Caco-2 (cell line): ENCODE measurements at regions not wholly inside any gene's neighbourhood (a gene's known extent, or its start where the extent isn't known, plus 50 kb on each side); places are given as distances from the start of the nearest gene placed in this dataset.

ENCODE experiments used
- BruUV-seq: library from RNA; stranded (reverse); fragments of 400-500 nt; replicated peaks from 2 replicates; lab custom pipeline; 2021; lab: Mats Ljungman, UMichigan
- CTCF ChIA-PET: fragments of 300-600 bp; sonication (Branson Sonifier 250); formaldehyde crosslinking; loops from one replicate; lab custom pipeline; 2022; ENCODE audit warnings: antibody characterized with exemption; lab: Charles Lee
- POLR2A ChIA-PET: fragments of 300-600 bp; sonication (Branson Sonifier 250); formaldehyde crosslinking; loops from one replicate; lab custom pipeline; 2022; ENCODE audit warnings: antibody characterized with exemption; lab: Charles Lee
- DNase-seq, 2 experiments: peaks; one replicate each; pipeline versions ENCODE4 v3.0.0 to v3.0.0-alpha.2; 2020 to 2022
- H3K27me3 ChIP-seq: replicated peaks from 2 replicates; pipeline ENCODE4 v1.6.0; 2011; ENCODE audit warnings: low read length; ENCODE audit not compliant: control insufficient read depth, insufficient read depth
- H3K36me3 ChIP-seq: 2 replicates; pipeline ENCODE4 v1.5.1; 2011; ENCODE audit warnings: low read length; ENCODE audit not compliant: control insufficient read depth, insufficient read depth
- H3K4me1 ChIP-seq: fragments of 250-450 bp; sonication (Bioruptor Pico); 2 replicates; pipeline ENCODE4 v1.5.1; 2020; ENCODE audit warnings: mild to moderate bottlenecking
- H3K4me3 ChIP-seq: 2 replicates; pipeline ENCODE4 v1.5.1; 2011; ENCODE audit warnings: low read depth, mild to moderate bottlenecking, control low read depth, low read length
- H3K9me3 ChIP-seq: fragments of 250-450 bp; sonication (Bioruptor Pico); 2 replicates; pipeline ENCODE4 v1.5.1; 2020; ENCODE audit warnings: mild to moderate bottlenecking, moderate library complexity
- H3K27ac Mint-ChIP-seq: one replicate; pipeline ENCODE4 v1.8.0; 2022; ENCODE audit warnings: mixed read lengths; ENCODE audit not compliant: unreplicated experiment
- H3K27me3 Mint-ChIP-seq: one replicate; pipeline ENCODE4 v1.8.0; 2022; ENCODE audit warnings: mixed read lengths; ENCODE audit not compliant: insufficient read depth, unreplicated experiment
- H3K36me3 Mint-ChIP-seq: one replicate; pipeline ENCODE4 v1.8.0; 2022; ENCODE audit warnings: mild to moderate bottlenecking, mixed read lengths; ENCODE audit not compliant: insufficient read depth, unreplicated experiment
- H3K4me1 Mint-ChIP-seq: one replicate; pipeline ENCODE4 v1.8.0; 2022; ENCODE audit warnings: low read depth, mixed read lengths; ENCODE audit not compliant: unreplicated experiment
- H3K4me3 Mint-ChIP-seq: one replicate; pipeline ENCODE4 v1.8.0; 2022; ENCODE audit warnings: mild to moderate bottlenecking, moderate library complexity, mixed read lengths; ENCODE audit not compliant: unreplicated experiment
- H3K9me3 Mint-ChIP-seq: one replicate; pipeline ENCODE4 v1.8.0; 2022; ENCODE audit warnings: mixed read lengths; ENCODE audit not compliant: unreplicated experiment
- CTCF ChIP-seq, 2 experiments: fragments of 200-600 bp in 1 of 2; IDR thresholded peaks; 1 replicate in 1 of 2; 2 replicates in 1 of 2; pipeline versions ENCODE4 v1.5.1 to v1.8.0; 2011 to 2022; ENCODE audit warnings: antibody characterized with exemption in 1 of 2, control low read depth in 1 of 2, inconsistent platforms in 1 of 2, low read depth in 1 of 2, low read length in 1 of 2, mild to moderate bottlenecking in 1 of 2, moderate library complexity in 1 of 2; ENCODE audit not compliant: insufficient read depth in 1 of 2, severe bottlenecking in 1 of 2, unreplicated experiment in 1 of 2
- intact Hi-C: fragments of 100-400 bp; cut with micrococcal nuclease; formaldehyde crosslinking; loops from one replicate; pipeline ENCODE4 v1.10.0; 2022; ENCODE audit not compliant: unreplicated experiment

GRCh38 chr1:219495737-219496408 is 117.0 kb downstream of the ZC3H11B start:
- Mint-ChIP-seq H3K27ac (no peak overlapping the region), H3K4me3 (no peak overlapping the region), H3K36me3 (no peaks in the 10 kb centered on the region), H3K27me3 (no peaks in the 10 kb centered on the region), H3K4me1 (no peaks in the 10 kb centered on the region), H3K9me3 (no peaks in the 10 kb centered on the region)
- Histone ChIP-seq H3K4me3 (no peak overlapping the region), H3K27me3 (no peaks in the 10 kb centered on the region), H3K4me1 (no peaks in the 10 kb centered on the region), H3K36me3 (no peaks in the 10 kb centered on the region), H3K9me3 (no peaks in the 10 kb centered on the region)
- CTCF ChIA-PET, result no interaction called here
- POLR2A ChIA-PET, result no interaction called here
- no TSS peak for BruUV-seq
- intact Hi-C loops, result no loop called here
- no peak for DNase-seq
- TF ChIP-seq CTCF (IDR thresholded peaks at IDR 0.05; ENCODE audit: insufficient read depth in 1 of 2, low read depth in 1 of 2, low read length in 1 of 2, severe bottlenecking in 1 of 2, unreplicated experiment in 1 of 2), result no peak

- H3K27me3 ChIP-seq, result no peaks in the 10 kb centered on the region
- H3K27me3 Mint-ChIP-seq, result no peaks in the 10 kb centered on the region
- H3K9me3 ChIP-seq, result no peaks in the 10 kb centered on the region
- no peaks in the 10 kb centered on the region for H3K4me1 Mint-ChIP-seq
- intact Hi-C loops, result no loop called here
- ChIA-PET CTCF (no interaction called here), POLR2A (no interaction called here)
- no peak for TF ChIP-seq CTCF (IDR thresholded peaks at IDR 0.05; ENCODE audit: insufficient read depth in 1 of 2, low read depth in 1 of 2, low read length in 1 of 2, severe bottlenecking in 1 of 2, unreplicated experiment in 1 of 2)
- no peak overlapping the region for H3K27ac Mint-ChIP-seq
- H3K36me3 Mint-ChIP-seq, result no peaks in the 10 kb centered on the region
- no peaks in the 10 kb centered on the region for H3K36me3 ChIP-seq
- no peak for DNase-seq
- no peak overlapping the region for H3K4me3 ChIP-seq
- no peak overlapping the region for H3K4me3 Mint-ChIP-seq
- no peaks in the 10 kb centered on the region for H3K9me3 Mint-ChIP-seq
- H3K4me1 ChIP-seq, result no peaks in the 10 kb centered on the region
- BruUV-seq, result no TSS peak
Measured at GRCh38 chr1:219492717-219493116, 120.2 kb downstream of the ZC3H11B start.

GRCh38 chr1:219490566-219490965 is 122.3 kb downstream of the ZC3H11B start:
- Histone ChIP-seq H3K27me3 (no peaks in the 10 kb centered on the region), H3K36me3 (no peaks in the 10 kb centered on the region), H3K4me1 (no peaks in the 10 kb centered on the region), H3K9me3 (no peaks in the 10 kb centered on the region), H3K4me3 (no peak overlapping the region)
- Mint-ChIP-seq H3K27me3 (no peaks in the 10 kb centered on the region), H3K27ac (no peak overlapping the region), H3K36me3 (no peaks in the 10 kb centered on the region), H3K9me3 (no peaks in the 10 kb centered on the region), H3K4me3 (no peak overlapping the region), H3K4me1 (no peaks in the 10 kb centered on the region)
- CTCF ChIA-PET, result no interaction called here
- intact Hi-C loops, result no loop called here
- DNase-seq, result no peak
- POLR2A ChIA-PET, result no interaction called here
- no TSS peak for BruUV-seq
- TF ChIP-seq CTCF (IDR thresholded peaks at IDR 0.05; ENCODE audit: insufficient read depth in 1 of 2, low read depth in 1 of 2, low read length in 1 of 2, severe bottlenecking in 1 of 2, unreplicated experiment in 1 of 2), result no peak
